Cardiac fibroblast (primary cell): ENCODE measurements at regions not wholly inside any gene's neighbourhood (a gene's known extent, or its start where the extent isn't known, plus 50 kb on each side); places are given as distances from the start of the nearest gene placed in this dataset.

ENCODE experiments used
- DNase-seq, 2 donors: peaks; one replicate each; pipeline versions ENCODE4 v3.0.0 to v3.0.0-alpha.2; 2010; ENCODE audit warnings: low read depth in 2 of 2
- H3K4me3 ChIP-seq, 2 donors: replicated peaks in 1 of 2; 1 replicate in 1 of 2; 2 replicates in 1 of 2; pipeline ENCODE4 v1.5.1; 2011; ENCODE audit warnings: low read depth in 2 of 2, low read length in 2 of 2, mild to moderate bottlenecking in 2 of 2, moderate library complexity in 1 of 2
- CTCF ChIP-seq: IDR thresholded peaks from one replicate; pipeline ENCODE4 v1.5.1; 2011; ENCODE audit warnings: low read depth, mild to moderate bottlenecking, low read length, inconsistent platforms

- no peak overlapping the region for H3K4me3 ChIP-seq
- DNase-seq: peak in 1 of 2 donors; percentile 87
- TF ChIP-seq CTCF: no peak
These were observed 162.1 kb upstream of the TMTC4 start for GRCh38 chr13:100836711-100837110.

DNA sequence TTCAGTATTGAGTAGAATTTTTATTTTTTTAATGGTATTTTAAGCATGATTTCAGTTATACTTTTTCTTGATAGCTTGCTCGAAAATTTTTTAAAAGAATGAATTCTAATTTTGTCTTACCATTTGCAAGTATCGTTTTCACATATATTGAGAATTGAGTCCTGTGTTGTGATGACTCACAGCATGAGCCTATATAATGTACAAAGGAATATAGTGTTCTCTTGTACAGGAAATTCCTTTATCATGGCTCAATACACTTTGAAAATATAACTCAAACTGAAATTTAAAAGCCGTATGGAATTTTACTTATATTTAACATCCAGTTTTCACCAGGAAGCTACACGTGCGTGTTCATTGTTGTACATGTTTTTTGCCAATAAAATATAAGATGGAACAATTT, 161.1 kb upstream of the TMTC4 start:
- no peak for TF ChIP-seq CTCF
- peak in 1 of 2 donors; percentile 11 for DNase-seq
- H3K4me3 ChIP-seq: no peak overlapping the region

GRCh38 chr13:100833427-100833826, 158.8 kb upstream of the TMTC4 start:
- H3K4me3 ChIP-seq: no peak overlapping the region
- no peak for DNase-seq
- TF ChIP-seq CTCF: no peak

- no peak overlapping the region for H3K4me3 ChIP-seq
- no peak for TF ChIP-seq CTCF
- DNase-seq: no peak
These were observed 153.6 kb upstream of the TMTC4 start for GRCh38 chr13:100828226-100828625.

- DNase-seq: peak in 1 of 2 donors; percentile 30
- H3K4me3 ChIP-seq: no peak overlapping the region
- TF ChIP-seq CTCF: no peak
These were observed 153.0 kb upstream of the TMTC4 start for GRCh38 chr13:100827489-100828176.

- DNase-seq: no peak
- TF ChIP-seq CTCF: no peak
- no peak overlapping the region for H3K4me3 ChIP-seq
These were observed 151.8 kb upstream of the TMTC4 start for GRCh38 chr13:100826441-100826840.

- TF ChIP-seq CTCF: no peak
- peak in 1 of 2 donors; percentile 58 for DNase-seq
- no peak overlapping the region for H3K4me3 ChIP-seq
These were observed 151.0 kb upstream of the TMTC4 start for GRCh38 chr13:100825557-100825956.
